ENCODE measurements at regions not wholly inside any gene's neighbourhood (a gene's known extent, or its start where the extent isn't known, plus 50 kb on each side); places are given as distances from the start of the nearest gene placed in this dataset.

DNA sequence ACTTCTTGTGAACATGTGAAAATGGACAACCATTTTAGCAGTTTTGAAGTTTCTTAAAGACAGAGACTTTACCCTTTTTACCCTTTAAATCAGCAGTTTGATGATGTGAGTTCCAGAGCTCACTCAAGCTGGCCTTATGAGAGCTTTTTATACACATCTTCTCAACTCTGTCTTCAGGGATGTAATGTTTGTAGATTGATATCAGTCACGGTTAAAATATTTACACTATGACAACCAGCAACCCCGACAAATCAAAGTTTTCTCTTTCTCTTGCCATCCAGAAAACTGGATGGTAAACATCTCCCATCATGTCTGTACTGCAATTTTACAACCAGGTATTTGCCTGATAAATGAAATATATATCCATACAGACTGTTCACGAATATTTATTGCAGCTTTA lies 233.4 kb upstream of the ST8SIA4 start:
- TF ChIP-seq, protein P1, sequence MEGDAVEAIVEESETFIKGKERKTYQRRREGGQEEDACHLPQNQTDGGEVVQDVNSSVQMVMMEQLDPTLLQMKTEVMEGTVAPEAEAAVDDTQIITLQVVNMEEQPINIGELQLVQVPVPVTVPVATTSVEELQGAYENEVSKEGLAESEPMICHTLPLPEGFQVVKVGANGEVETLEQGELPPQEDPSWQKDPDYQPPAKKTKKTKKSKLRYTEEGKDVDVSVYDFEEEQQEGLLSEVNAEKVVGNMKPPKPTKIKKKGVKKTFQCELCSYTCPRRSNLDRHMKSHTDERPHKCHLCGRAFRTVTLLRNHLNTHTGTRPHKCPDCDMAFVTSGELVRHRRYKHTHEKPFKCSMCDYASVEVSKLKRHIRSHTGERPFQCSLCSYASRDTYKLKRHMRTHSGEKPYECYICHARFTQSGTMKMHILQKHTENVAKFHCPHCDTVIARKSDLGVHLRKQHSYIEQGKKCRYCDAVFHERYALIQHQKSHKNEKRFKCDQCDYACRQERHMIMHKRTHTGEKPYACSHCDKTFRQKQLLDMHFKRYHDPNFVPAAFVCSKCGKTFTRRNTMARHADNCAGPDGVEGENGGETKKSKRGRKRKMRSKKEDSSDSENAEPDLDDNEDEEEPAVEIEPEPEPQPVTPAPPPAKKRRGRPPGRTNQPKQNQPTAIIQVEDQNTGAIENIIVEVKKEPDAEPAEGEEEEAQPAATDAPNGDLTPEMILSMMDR (conservative IDR thresholded peaks at IDR 0.05; ENCODE audit: low read depth, low read length), result no peak
- H3K4me3 ChIP-seq (ENCODE audit: low read depth, low read length), result no peak overlapping the region
- DNase-seq (ENCODE audit: low read depth), result no peak

DNA sequence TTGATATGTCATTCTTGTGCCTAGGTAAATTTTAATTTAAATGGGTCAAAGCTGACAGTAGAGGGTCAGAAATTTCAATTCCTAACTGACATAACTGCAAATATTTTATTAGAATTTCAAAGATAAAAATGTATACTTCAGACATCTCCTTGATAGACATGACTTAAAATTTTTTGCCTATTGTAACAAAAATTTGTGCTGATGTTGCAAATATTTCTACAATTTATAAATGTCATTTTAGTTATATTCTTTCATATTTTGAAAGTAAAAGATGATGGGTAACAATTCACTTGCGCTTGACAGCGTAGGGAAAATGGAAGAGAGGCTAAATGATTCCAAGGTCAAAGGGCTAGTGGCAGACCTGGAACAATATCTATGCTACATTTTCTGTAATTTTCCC lies 220.3 kb upstream of the ST8SIA4 start:
- TF ChIP-seq, protein P1 (conservative IDR thresholded peaks at IDR 0.05; ENCODE audit: low read depth, low read length), result no peak
- H3K4me3 ChIP-seq (ENCODE audit: low read depth, low read length), result no peak overlapping the region
- DNase-seq (ENCODE audit: low read depth), result no peak

DNA sequence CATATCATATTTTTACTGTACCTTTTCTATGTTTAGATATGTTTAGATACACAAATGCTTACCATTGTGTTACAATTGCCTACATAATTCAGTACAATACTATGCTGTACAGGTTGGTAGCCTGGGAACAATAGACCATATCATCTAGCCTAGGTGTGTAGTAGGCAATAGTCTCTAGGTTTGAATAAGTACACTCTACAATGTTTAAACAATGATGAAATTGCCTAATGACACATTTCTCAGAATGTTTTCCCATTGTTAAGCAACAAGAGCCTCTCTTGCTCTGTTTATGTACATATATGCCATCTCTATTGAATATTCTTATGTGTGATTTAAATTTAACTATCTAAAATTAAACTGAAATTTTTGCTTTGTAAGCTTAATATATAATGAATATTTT lies 209.6 kb upstream of the ST8SIA4 start:
- H3K4me3 ChIP-seq (ENCODE audit: low read depth, low read length), result no peak overlapping the region
- TF ChIP-seq, protein P1 (conservative IDR thresholded peaks at IDR 0.05; ENCODE audit: low read depth, low read length), result no peak
- DNase-seq (ENCODE audit: low read depth), result no peak

DNA sequence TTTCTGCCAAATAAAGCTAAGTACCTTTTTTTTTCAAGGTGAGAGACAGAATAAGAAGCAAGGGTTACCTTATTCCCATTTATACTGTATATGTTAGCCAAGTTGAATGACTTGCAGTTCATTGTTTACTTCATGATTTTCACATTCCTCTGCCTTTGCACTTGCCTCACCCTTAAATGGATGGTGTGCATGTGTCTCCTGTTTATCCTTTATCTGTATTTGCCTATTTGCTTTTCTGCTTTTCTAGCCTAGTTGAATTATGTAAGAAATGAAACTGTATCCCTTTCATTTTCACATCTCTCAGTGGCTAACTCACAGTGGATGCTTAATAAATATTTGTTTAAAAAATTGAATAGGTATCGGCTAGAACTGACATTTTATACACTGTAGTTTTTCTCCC lies 200.8 kb upstream of the ST8SIA4 start:
- TF ChIP-seq, protein P1 (conservative IDR thresholded peaks at IDR 0.05; ENCODE audit: low read depth, low read length), result no peak
- no peak for DNase-seq (ENCODE audit: low read depth)
- H3K4me3 ChIP-seq (ENCODE audit: low read depth, low read length), result no peak overlapping the region

DNA sequence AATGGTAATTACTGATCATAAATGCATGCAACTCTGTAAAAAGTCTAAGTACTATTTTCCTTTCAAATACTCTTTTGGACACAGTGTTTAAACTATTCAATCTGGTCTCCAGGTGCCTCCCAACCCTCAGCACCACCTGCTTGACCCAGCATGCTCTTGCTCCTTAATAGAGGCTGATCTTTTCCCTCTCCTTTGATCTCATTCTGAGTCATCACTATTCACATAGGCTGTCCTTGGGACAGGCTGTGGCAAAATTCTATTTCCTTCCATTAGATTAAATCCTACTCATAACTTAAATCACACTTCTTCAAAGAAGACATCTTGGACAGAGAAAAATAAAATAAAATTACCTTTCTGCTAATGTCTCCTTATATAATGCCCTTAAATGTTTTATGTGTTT lies 199.4 kb upstream of the ST8SIA4 start:
- TF ChIP-seq, protein P1 (conservative IDR thresholded peaks at IDR 0.05; ENCODE audit: low read depth, low read length), result no peak
- no peak for DNase-seq (ENCODE audit: low read depth)
- H3K4me3 ChIP-seq (ENCODE audit: low read depth, low read length), result no peak overlapping the region

DNA sequence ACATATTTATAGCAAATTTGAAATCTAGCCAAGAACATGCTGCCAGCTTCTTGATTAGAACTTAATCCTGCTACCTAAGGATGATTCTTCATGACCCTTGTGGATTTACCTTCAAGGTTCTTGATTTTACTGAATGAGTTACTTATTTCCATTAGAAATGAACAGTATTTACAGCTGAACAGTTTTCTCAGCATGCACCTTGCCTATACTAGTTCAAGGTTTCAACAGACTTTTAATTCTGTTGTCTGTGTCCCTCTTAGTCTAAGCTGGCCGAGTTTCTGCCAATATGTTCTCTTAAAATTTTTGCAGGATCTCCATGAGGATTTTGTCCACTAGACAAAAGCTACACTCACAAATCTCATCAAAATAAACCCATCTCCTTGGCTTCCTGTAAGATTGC lies 188.8 kb upstream of the ST8SIA4 start:
- H3K4me3 ChIP-seq (ENCODE audit: low read depth, low read length), result no peak overlapping the region
- no peak for DNase-seq (ENCODE audit: low read depth)
- TF ChIP-seq, protein P1 (conservative IDR thresholded peaks at IDR 0.05; ENCODE audit: low read depth, low read length), result no peak

DNA sequence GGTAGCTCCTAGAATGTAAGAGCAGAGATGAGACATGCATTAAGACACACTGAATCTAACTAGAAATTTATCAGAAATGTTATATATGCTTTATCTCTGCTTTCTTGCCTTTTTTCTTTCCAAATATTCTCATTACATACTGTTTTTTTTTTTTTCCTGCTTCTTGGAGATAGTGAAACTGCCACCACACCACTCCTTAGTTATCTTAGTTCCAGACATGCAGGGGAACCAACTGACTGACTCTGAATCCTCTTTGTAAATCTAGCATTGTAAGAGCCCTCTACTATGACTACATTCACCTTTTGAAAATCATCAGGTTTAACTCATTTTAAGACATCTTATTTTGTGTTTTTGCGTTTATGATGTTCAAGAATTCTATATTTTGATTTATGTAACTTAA lies 181.3 kb upstream of the ST8SIA4 start:
- DNase-seq (ENCODE audit: low read depth), result no peak
- no peak overlapping the region for H3K4me3 ChIP-seq (ENCODE audit: low read depth, low read length)
- TF ChIP-seq, protein P1 (conservative IDR thresholded peaks at IDR 0.05; ENCODE audit: low read depth, low read length), result no peak
